Nephron progenitor cell (in vitro differentiated cells): ENCODE measurements at regions not wholly inside any gene's neighbourhood (a gene's known extent, or its start where the extent isn't known, plus 50 kb on each side); places are given as distances from the start of the nearest gene placed in this dataset.

Source experiments
- DNase-seq: peaks from one replicate; pipeline ENCODE4 v3.0.0; 2021
- H3K27ac Mint-ChIP-seq: 2 replicates; pipeline ENCODE4 v1.8.0; 2021; ENCODE audit warnings: mild to moderate bottlenecking, moderate library complexity, mixed read lengths
- H3K27me3 Mint-ChIP-seq: 2 replicates; pipeline ENCODE4 v1.8.0; 2021; ENCODE audit warnings: mild to moderate bottlenecking, low read depth, mixed read lengths; ENCODE audit not compliant: poor library complexity
- H3K36me3 Mint-ChIP-seq: 2 replicates; pipeline ENCODE4 v1.8.0; 2021; ENCODE audit warnings: low read depth, mixed read lengths
- H3K4me1 Mint-ChIP-seq: 2 replicates; pipeline ENCODE4 v1.8.0; 2021; ENCODE audit warnings: mixed read lengths
- H3K4me3 Mint-ChIP-seq: 2 replicates; pipeline ENCODE4 v1.8.0; 2021; ENCODE audit warnings: mild to moderate bottlenecking, moderate library complexity, mixed read lengths
- H3K9me3 Mint-ChIP-seq: 2 replicates; pipeline ENCODE4 v1.8.0; 2021; ENCODE audit warnings: mild to moderate bottlenecking, moderate library complexity, mixed read lengths
- CTCF ChIP-seq: fragments of 200-600 bp; sonication (generic); IDR thresholded peaks from 2 replicates; pipeline ENCODE4 v1.5.0; 2021; ENCODE audit warnings: antibody characterized with exemption

GRCh38 chr4:101670370-101670769, 120.2 kb upstream of the BANK1 start:
- Mint-ChIP-seq H3K27me3 (no peaks in the 10 kb centered on the region), H3K4me3 (no peak overlapping the region), H3K27ac (no peak overlapping the region)

GRCh38 chr4:101669832-101670188, 120.7 kb upstream of the BANK1 start:
- no peak for DNase-seq
- TF ChIP-seq CTCF, result no peak
- H3K4me1 Mint-ChIP-seq, result no peaks in the 10 kb centered on the region
- no peaks in the 10 kb centered on the region for H3K36me3 Mint-ChIP-seq
- no peaks in the 10 kb centered on the region for H3K27me3 Mint-ChIP-seq
- no peak overlapping the region for H3K4me3 Mint-ChIP-seq
- H3K9me3 Mint-ChIP-seq, result no peaks in the 10 kb centered on the region
- H3K27ac Mint-ChIP-seq, result no peak overlapping the region

More at GRCh38 chr4:101670370-101670769, 120.2 kb upstream of the BANK1 start:
- DNase-seq, result no peak
- no peaks in the 10 kb centered on the region for H3K4me1 Mint-ChIP-seq
- H3K36me3 Mint-ChIP-seq, result no peaks in the 10 kb centered on the region
- H3K9me3 Mint-ChIP-seq, result no peaks in the 10 kb centered on the region
- no peak for TF ChIP-seq CTCF

- Mint-ChIP-seq H3K27ac (no peak overlapping the region), H3K27me3 (no peaks in the 10 kb centered on the region), H3K4me3 (no peak overlapping the region), H3K9me3 (no peaks in the 10 kb centered on the region), H3K4me1 (no peaks in the 10 kb centered on the region), H3K36me3 (no peaks in the 10 kb centered on the region)
- no peak for DNase-seq
- no peak for TF ChIP-seq CTCF
Measured at GRCh38 chr4:101669138-101669831, 121.2 kb upstream of the BANK1 start.

DNA sequence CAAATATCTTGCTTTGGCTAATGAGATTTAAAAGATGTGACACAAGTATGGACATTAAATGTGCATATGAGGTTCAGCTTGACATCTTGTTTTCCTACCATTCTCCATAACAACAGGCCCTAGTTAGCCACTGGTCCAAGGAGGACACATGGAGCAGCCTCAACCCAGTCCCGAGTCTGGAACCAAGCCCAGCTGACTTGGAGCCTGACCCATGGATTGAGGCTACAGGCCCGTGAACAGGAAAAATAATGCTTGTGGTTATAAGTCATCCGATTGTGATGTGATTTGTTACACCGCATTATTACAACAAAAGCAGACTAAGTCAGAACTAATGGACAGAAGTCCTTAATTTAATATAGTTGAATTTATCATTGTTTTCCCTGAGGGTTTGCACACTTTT, 123.2 kb upstream of the BANK1 start:
- no peaks in the 10 kb centered on the region for H3K36me3 Mint-ChIP-seq
- DNase-seq, result no peak

DNA sequence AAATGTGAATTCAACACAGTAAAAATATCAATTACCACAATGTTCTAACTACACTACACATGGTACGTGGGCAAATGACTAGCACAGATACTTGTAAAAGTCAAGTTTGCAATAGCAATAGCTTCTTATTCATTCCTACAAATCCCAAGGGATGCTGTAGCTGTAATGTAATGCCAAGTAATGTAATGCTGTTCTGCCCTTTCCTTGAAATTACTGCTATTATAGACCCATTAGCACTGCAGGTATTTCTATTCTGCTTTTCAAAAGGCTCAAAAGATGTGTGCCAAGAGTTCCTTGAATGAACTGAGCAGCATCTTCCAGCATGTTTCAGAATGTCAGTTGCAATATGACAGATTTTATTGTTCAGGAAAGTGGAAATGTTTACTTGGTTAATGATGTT, 129.9 kb upstream of the BANK1 start:
- Mint-ChIP-seq H3K27me3 (peaks cover 8% of the 10 kb centered on the region), H3K4me1 (no peaks in the 10 kb centered on the region), H3K4me3 (no peak overlapping the region), H3K27ac (no peak overlapping the region), H3K9me3 (no peaks in the 10 kb centered on the region), H3K36me3 (no peaks in the 10 kb centered on the region)
- no peak for DNase-seq
- TF ChIP-seq CTCF, result no peak

More for the DNA sequence above, 123.2 kb upstream of the BANK1 start:
- Mint-ChIP-seq H3K4me3 (no peak overlapping the region), H3K27me3 (no peaks in the 10 kb centered on the region), H3K9me3 (no peaks in the 10 kb centered on the region), H3K27ac (no peak overlapping the region), H3K4me1 (no peaks in the 10 kb centered on the region)
- TF ChIP-seq CTCF, result no peak

DNA sequence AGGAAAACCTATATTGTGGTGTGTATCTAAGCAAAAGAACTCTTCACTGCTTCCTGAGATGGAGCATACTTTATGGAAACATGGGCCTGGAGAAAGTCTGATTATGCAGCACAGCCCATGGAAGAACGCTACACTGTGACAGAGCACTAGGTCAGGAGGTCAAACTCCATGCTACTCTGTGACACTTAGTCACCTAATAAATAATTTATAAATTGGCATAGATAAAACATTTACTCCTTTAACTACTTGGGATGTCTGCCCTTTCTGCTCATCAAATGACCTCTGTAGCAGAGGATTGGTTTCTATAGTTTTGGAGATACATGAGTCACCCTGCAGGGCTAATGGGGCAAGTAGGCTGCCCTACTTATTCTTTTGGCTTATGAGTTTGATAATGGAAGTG, 134.7 kb upstream of the BANK1 start:
- H3K4me3 Mint-ChIP-seq, result no peak overlapping the region
- no peak for DNase-seq
- H3K4me1 Mint-ChIP-seq, result no peaks in the 10 kb centered on the region
- no peak overlapping the region for H3K27ac Mint-ChIP-seq
- H3K27me3 Mint-ChIP-seq, result peaks cover 8% of the 10 kb centered on the region
- no peaks in the 10 kb centered on the region for H3K9me3 Mint-ChIP-seq
- H3K36me3 Mint-ChIP-seq, result no peaks in the 10 kb centered on the region
- TF ChIP-seq CTCF, result no peak
